Hepatocyte (in vitro differentiated cells): ENCODE measurements at regions not wholly inside any gene's neighbourhood (a gene's known extent, or its start where the extent isn't known, plus 50 kb on each side); places are given as distances from the start of the nearest gene placed in this dataset.

Experiments used
- DNase-seq: peaks from one replicate; pipeline ENCODE4 v3.0.0-alpha.2; 2016; ENCODE audit warnings: low spot score
- H2AFZ ChIP-seq: fragments of 200-600 bp; sonication (generic); 2 replicates; pipeline ENCODE4 v1.6.0; 2016; ENCODE audit warnings: antibody characterized with exemption, mild to moderate bottlenecking
- H3K27ac ChIP-seq: fragments of 200-600 bp; sonication (generic); 2 replicates; pipeline ENCODE4 v1.5.1; 2016; ENCODE audit warnings: mild to moderate bottlenecking
- H3K27me3 ChIP-seq: fragments of 200-600 bp; sonication (generic); 2 replicates; pipeline ENCODE4 v1.6.1; 2016
- H3K36me3 ChIP-seq: fragments of 200-600 bp; sonication (generic); replicated peaks from 2 replicates; pipeline ENCODE4 v1.5.1; 2016; ENCODE audit warnings: low read depth; ENCODE audit not compliant: insufficient read depth
- H3K4me1 ChIP-seq: fragments of 200-600 bp; sonication (generic); 2 replicates; pipeline ENCODE4 v1.5.1; 2016; ENCODE audit warnings: mild to moderate bottlenecking, moderate library complexity; ENCODE audit not compliant: insufficient read depth
- H3K4me2 ChIP-seq: fragments of 200-600 bp; sonication (generic); 2 replicates; pipeline ENCODE4 v1.6.0; 2016
- H3K4me3 ChIP-seq: fragments of 200-600 bp; sonication (generic); 2 replicates; pipeline ENCODE4 v1.5.1; 2016; ENCODE audit warnings: mild to moderate bottlenecking
- H3K79me2 ChIP-seq: fragments of 200-600 bp; sonication (generic); 2 replicates; pipeline ENCODE4 v1.6.0; 2017; ENCODE audit warnings: mild to moderate bottlenecking
- H3K9me2 ChIP-seq: fragments of 200-600 bp; sonication (generic); replicated peaks from 2 replicates; pipeline ENCODE4 v1.6.0; 2017; ENCODE audit warnings: mild to moderate bottlenecking; ENCODE audit not compliant: insufficient read depth
- H3K9me3 ChIP-seq: fragments of 200-600 bp; sonication (generic); 2 replicates; pipeline ENCODE4 v1.5.1; 2016; ENCODE audit warnings: low read depth, mild to moderate bottlenecking
- H4K20me1 ChIP-seq: fragments of 200-600 bp; sonication (generic); 2 replicates; pipeline ENCODE4 v1.6.0; 2016; ENCODE audit warnings: mild to moderate bottlenecking; ENCODE audit not compliant: insufficient read depth, poor library complexity, severe bottlenecking
- CTCF ChIP-seq: fragments of 200-600 bp; sonication (generic); IDR thresholded peaks from 2 replicates; pipeline ENCODE4 v1.5.1; 2016; ENCODE audit warnings: antibody characterized with exemption, mild to moderate bottlenecking; ENCODE audit not compliant: poor library complexity
- EZH2 ChIP-seq: fragments of 200-600 bp; sonication (generic); IDR thresholded peaks from 2 replicates; pipeline ENCODE4 v1.6.1; 2016; ENCODE audit warnings: antibody characterized with exemption, mild to moderate bottlenecking, borderline replicate concordance
- EZH2phosphoT487 ChIP-seq: fragments of 200-600 bp; sonication (generic); IDR thresholded peaks from one replicate; pipeline ENCODE4 v1.6.1; 2018; ENCODE audit warnings: antibody characterized with exemption, mild to moderate bottlenecking, low read depth, moderate library complexity; ENCODE audit not compliant: unreplicated experiment, severe bottlenecking
- WGBS: methylation state at CpG from one replicate; pipeline ENCODE4 v1.1.6; 2016; ENCODE audit warnings: low lambda C conversion rate; ENCODE audit errors: missing lambda C conversion rate; 5-methylcytosine and 5-hydroxymethylcytosine counted together

GRCh38 chr4:1558205-1558604 lies 125.9 kb downstream of the FAM53A start:
- WGBS: 75% methylated on average over 10 of the region's 10 CpGs
- Histone ChIP-seq H3K27me3 (peaks cover 7% of the 10 kb centered on the region), H3K4me2 (no peak overlapping the region), H3K36me3 (no peaks in the 10 kb centered on the region), H3K27ac (no peak overlapping the region), H3K9me3 (no peaks in the 10 kb centered on the region), H3K9me2 (no peaks in the 10 kb centered on the region), H3K79me2 (no peaks in the 10 kb centered on the region), H3K4me3 (no peak overlapping the region), H3K4me1 (no peaks in the 10 kb centered on the region), H4K20me1 (no peaks in the 10 kb centered on the region), H2AFZ (no peak overlapping the region)
- no peak for DNase-seq
- TF ChIP-seq EZH2phosphoT487: no peak
- no peak for TF ChIP-seq EZH2
- no peak for TF ChIP-seq CTCF

GRCh38 chr4:1557221-1557597 lies 126.9 kb downstream of the FAM53A start:
- WGBS: 76% methylated on average over 10 of the region's 13 CpGs
- H3K27me3 ChIP-seq: peaks cover 7% of the 10 kb centered on the region

GRCh38 chr4:1556541-1557220 lies 127.4 kb downstream of the FAM53A start:
- no peaks in the 10 kb centered on the region for H3K9me2 ChIP-seq
- no peak overlapping the region for H3K27ac ChIP-seq
- no peaks in the 10 kb centered on the region for H3K36me3 ChIP-seq
- H2AFZ ChIP-seq: no peak overlapping the region
- no peak for DNase-seq
- TF ChIP-seq CTCF (no peak), EZH2 (no peak), EZH2phosphoT487 (no peak)
- no peaks in the 10 kb centered on the region for H4K20me1 ChIP-seq
- no peak overlapping the region for H3K4me3 ChIP-seq
- H3K4me2 ChIP-seq: peak overlapping the region; percentile 51
- H3K79me2 ChIP-seq: no peaks in the 10 kb centered on the region
- no peaks in the 10 kb centered on the region for H3K9me3 ChIP-seq
- no peaks in the 10 kb centered on the region for H3K4me1 ChIP-seq
- H3K27me3 ChIP-seq: peaks cover 7% of the 10 kb centered on the region
- WGBS: 32% methylated on average over 23 of the region's 31 CpGs

More at GRCh38 chr4:1557221-1557597, 126.9 kb downstream of the FAM53A start:
- TF ChIP-seq EZH2 (no peak), CTCF (no peak), EZH2phosphoT487 (no peak)
- Histone ChIP-seq H4K20me1 (no peaks in the 10 kb centered on the region), H3K27ac (no peak overlapping the region), H3K36me3 (no peaks in the 10 kb centered on the region), H3K79me2 (no peaks in the 10 kb centered on the region), H3K4me3 (no peak overlapping the region), H2AFZ (no peak overlapping the region), H3K9me2 (no peaks in the 10 kb centered on the region), H3K9me3 (no peaks in the 10 kb centered on the region), H3K4me2 (no peak overlapping the region), H3K4me1 (no peaks in the 10 kb centered on the region)
- no peak for DNase-seq

- Histone ChIP-seq H3K9me2 (no peaks in the 10 kb centered on the region), H3K9me3 (no peaks in the 10 kb centered on the region), H2AFZ (no peak overlapping the region), H3K4me2 (no peak overlapping the region), H4K20me1 (no peaks in the 10 kb centered on the region), H3K4me1 (no peaks in the 10 kb centered on the region), H3K27me3 (peaks cover 7% of the 10 kb centered on the region), H3K36me3 (no peaks in the 10 kb centered on the region), H3K79me2 (no peaks in the 10 kb centered on the region), H3K27ac (no peak overlapping the region), H3K4me3 (no peak overlapping the region)
- 91% methylated on average over 16 of the region's 16 CpGs for WGBS
- TF ChIP-seq EZH2phosphoT487 (no peak), EZH2 (no peak), CTCF (no peak)
- no peak for DNase-seq
Observed at GRCh38 chr4:1554876-1555265, 129.2 kb downstream of the FAM53A start.
